A172 (cell line): ENCODE measurements at regions not wholly inside any gene's neighbourhood (a gene's known extent, or its start where the extent isn't known, plus 50 kb on each side); places are given as distances from the start of the nearest gene placed in this dataset.
A peak's percentile ranks its signal among the peaks of the same experiment; 100 is the strongest.
"Not testable (repeated sequence)": the region's sequence is repeated elsewhere in the genome, so short reads cannot be mapped to it uniquely, and the experiment has no call there.

Experiments used
- DNase-seq: peaks from one replicate; pipeline ENCODE4 v3.0.0-alpha.2; 2015; ENCODE audit warnings: low spot score

GRCh38 chr1:149841597-149842238 lies 57.6 kb upstream of the BOLA1 start:
- not testable (repeated sequence) for DNase-seq

- DNase-seq = not testable (repeated sequence)
Observed at GRCh38 chr1:149842458-149843064, 56.8 kb upstream of the BOLA1 start.

DNA sequence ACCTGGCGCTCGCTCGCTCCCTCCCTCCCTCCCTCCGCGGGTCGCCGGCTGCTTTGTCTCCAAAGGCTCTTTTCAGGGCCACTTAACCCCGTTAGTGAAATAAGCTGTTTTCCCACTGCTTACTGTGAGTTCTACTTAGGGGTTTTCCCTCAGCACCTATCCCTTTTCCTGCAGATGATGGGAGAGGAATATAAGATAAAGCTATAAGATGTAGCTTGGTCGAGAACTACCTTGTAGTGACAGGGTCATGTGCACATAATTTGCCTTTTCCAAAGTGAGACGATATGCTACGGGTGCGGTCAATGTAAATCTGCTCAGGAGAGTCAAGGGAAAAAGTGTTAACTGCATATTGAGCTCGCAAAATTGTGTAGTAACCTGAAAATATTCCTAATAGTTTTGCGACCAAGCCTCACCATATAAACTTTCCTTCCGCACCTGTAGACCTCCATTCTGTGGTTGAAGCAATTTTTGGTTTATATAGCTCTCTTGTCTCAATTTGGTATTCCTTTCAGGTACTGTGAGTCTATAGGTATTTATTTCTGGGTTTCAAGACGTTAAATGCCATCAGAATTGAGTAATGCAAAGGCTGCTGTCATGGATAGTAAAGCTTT lies 55.8 kb upstream of the BOLA1 start:
- DNase-seq = no peak

- DNase-seq = peak; percentile 78
Observed at GRCh38 chr1:149844101-149844500, 55.3 kb upstream of the BOLA1 start.

- no peak for DNase-seq
Observed at GRCh38 chr1:149844650-149845255, 54.6 kb upstream of the BOLA1 start.

DNA sequence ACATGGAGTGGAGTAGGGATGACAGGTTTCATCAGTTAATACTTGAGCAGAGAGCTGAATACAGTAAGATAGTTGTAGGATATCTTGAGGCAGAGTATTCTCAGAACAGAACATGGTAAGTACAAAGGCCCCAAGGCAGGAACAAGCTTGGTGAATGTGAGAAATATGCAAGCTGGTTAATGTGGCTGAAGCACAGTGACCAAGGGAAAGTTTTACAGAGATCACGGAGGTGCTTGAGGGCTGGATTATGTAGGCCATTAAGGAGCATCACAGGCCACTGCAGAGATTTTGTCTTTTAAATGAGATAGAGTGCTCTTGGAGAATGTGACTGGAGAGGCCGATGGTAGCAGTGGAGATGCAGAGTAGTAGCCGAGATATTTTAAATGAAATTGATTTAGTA lies 54.0 kb upstream of the BOLA1 start:
- DNase-seq = no peak

DNA sequence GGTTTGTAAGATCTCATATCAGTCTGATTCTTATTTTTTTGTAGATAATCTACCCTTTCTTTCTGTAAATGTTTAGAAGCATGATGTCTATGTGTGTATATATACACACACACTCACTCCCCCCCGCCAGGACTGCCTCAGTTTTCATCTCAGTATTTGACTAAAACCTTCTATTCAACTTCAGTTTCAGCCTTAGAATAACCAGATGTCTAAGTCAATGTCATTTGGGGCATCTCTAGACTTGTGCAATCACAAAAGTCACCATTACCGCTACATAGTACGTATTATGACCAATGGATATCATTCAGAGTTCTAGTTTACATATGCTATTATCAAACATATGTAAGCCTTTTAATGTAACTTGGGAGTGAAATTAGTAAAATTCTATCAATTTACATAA lies 53.3 kb upstream of the BOLA1 start:
- no peak for DNase-seq

DNA sequence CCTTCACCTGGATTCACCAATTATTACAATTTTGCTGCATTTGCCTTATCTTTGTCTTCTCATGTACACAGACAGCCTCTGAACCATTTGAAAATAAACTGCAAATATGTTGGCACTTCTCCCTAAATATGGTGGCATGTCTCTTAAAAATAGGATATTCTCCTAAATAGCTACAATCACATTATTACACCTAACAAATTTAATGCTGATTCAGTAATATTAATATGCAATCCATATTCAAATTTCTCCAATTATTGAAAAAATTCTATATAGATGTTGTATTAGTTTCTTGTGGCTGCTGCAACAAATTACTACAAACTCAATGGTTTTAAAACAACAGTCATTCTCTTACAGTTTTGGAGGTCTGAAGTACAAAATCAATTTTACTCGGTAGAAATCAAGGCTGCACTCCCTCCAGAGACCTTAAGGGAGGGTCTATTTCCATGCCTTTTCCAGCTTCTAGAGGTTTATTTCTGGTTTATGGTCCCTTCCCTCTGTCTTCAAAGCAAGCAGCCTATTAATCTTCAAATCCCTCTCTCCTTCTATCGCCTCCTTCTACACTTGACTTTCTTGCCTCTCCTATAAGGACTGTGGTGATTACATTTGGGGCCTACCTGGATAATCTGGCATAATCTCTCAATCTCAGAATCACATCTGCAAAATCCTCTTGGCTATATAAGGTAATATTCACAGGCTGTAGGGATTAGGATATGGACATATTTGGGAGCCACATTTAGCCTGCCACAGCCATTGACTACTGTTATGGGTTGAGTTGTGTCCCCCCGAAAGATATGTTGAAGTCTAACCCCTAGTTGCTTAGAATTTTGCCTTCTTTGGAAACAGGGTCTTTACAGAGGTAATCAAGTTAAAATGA lies 52.5 kb upstream of the BOLA1 start:
- DNase-seq = no peak

GRCh38 chr1:149848340-149849110 lies 50.8 kb upstream of the BOLA1 start:
- DNase-seq = peak; percentile 36

GRCh38 chr1:149849111-149849946 lies 50.0 kb upstream of the BOLA1 start:
- DNase-seq = no peak
